ENCODE measurements at regions not wholly inside any gene's neighbourhood (a gene's known extent, or its start where the extent isn't known, plus 50 kb on each side); places are given as distances from the start of the nearest gene placed in this dataset.

GRCh38 chr10:3470191-3470590 is 297.6 kb upstream of the PITRM1 start:
- DNase-seq (ENCODE audit: low read depth) = peak; percentile 75
- in situ Hi-C loops (cut with HindIII; ENCODE audit: low pct_unique_long_range_greater_than_20kb, low sequenced_read_pairs) = no loop called here

GRCh38 chr10:3469639-3470020 is 297.0 kb upstream of the PITRM1 start:
- in situ Hi-C loops (cut with HindIII; ENCODE audit: low pct_unique_long_range_greater_than_20kb, low sequenced_read_pairs) = no loop called here
- DNase-seq (ENCODE audit: low read depth) = no peak

- in situ Hi-C loops (cut with HindIII; ENCODE audit: low pct_unique_long_range_greater_than_20kb, low sequenced_read_pairs) = no loop called here
- peak; percentile 81 for DNase-seq (ENCODE audit: low read depth)
These were observed 296.5 kb upstream of the PITRM1 start for GRCh38 chr10:3468919-3469638.

- in situ Hi-C loops (cut with HindIII; ENCODE audit: low pct_unique_long_range_greater_than_20kb, low sequenced_read_pairs) = no loop called here
- peak; percentile 100 for DNase-seq (ENCODE audit: low read depth)
These were observed 294.7 kb upstream of the PITRM1 start for GRCh38 chr10:3467052-3467951.

- no peak for DNase-seq (ENCODE audit: low read depth)
- in situ Hi-C loops (cut with HindIII; ENCODE audit: low pct_unique_long_range_greater_than_20kb, low sequenced_read_pairs) = no loop called here
These were observed 292.9 kb upstream of the PITRM1 start for GRCh38 chr10:3465406-3465891.

- DNase-seq (ENCODE audit: low read depth) = no peak
- in situ Hi-C loops (cut with HindIII; ENCODE audit: low pct_unique_long_range_greater_than_20kb, low sequenced_read_pairs) = no loop called here
These were observed 292.3 kb upstream of the PITRM1 start for GRCh38 chr10:3464760-3465405.

GRCh38 chr10:3460420-3461128 is 288.0 kb upstream of the PITRM1 start:
- no peak for DNase-seq (ENCODE audit: low read depth)
- in situ Hi-C loops (cut with HindIII; ENCODE audit: low pct_unique_long_range_greater_than_20kb, low sequenced_read_pairs) = no loop called here

- no peak for DNase-seq (ENCODE audit: low read depth)
- in situ Hi-C loops (cut with HindIII; ENCODE audit: low pct_unique_long_range_greater_than_20kb, low sequenced_read_pairs) = no loop called here
These were observed 283.1 kb upstream of the PITRM1 start for GRCh38 chr10:3455385-3456334.

GRCh38 chr10:3452683-3453361 is 280.2 kb upstream of the PITRM1 start:
- DNase-seq (ENCODE audit: low read depth) = no peak
- in situ Hi-C loops (cut with HindIII; ENCODE audit: low pct_unique_long_range_greater_than_20kb, low sequenced_read_pairs) = no loop called here

- no peak for DNase-seq (ENCODE audit: low read depth)
- in situ Hi-C loops (cut with HindIII; ENCODE audit: low pct_unique_long_range_greater_than_20kb, low sequenced_read_pairs) = no loop called here
These were observed 279.6 kb upstream of the PITRM1 start for GRCh38 chr10:3452173-3452626.

- no peak for DNase-seq (ENCODE audit: low read depth)
These were observed 279.1 kb upstream of the PITRM1 start for GRCh38 chr10:3451516-3452172.

GRCh38 chr10:3446221-3446620 is 273.6 kb upstream of the PITRM1 start:
- no peak for DNase-seq (ENCODE audit: low read depth)

More at GRCh38 chr10:3451516-3452172, 279.1 kb upstream of the PITRM1 start:
- in situ Hi-C loops (cut with HindIII; ENCODE audit: low pct_unique_long_range_greater_than_20kb, low sequenced_read_pairs) = no loop called here

GRCh38 chr10:3445648-3446047 is 273.1 kb upstream of the PITRM1 start:
- in situ Hi-C loops (cut with HindIII; ENCODE audit: low pct_unique_long_range_greater_than_20kb, low sequenced_read_pairs) = no loop called here
- DNase-seq (ENCODE audit: low read depth) = no peak

More at GRCh38 chr10:3446221-3446620, 273.6 kb upstream of the PITRM1 start:
- in situ Hi-C loops (cut with HindIII; ENCODE audit: low pct_unique_long_range_greater_than_20kb, low sequenced_read_pairs) = no loop called here

- in situ Hi-C loops (cut with HindIII; ENCODE audit: low pct_unique_long_range_greater_than_20kb, low sequenced_read_pairs) = no loop called here
- DNase-seq (ENCODE audit: low read depth) = no peak
These were observed 269.9 kb upstream of the PITRM1 start for GRCh38 chr10:3442451-3442990.

- in situ Hi-C loops (cut with HindIII; ENCODE audit: low pct_unique_long_range_greater_than_20kb, low sequenced_read_pairs) = no loop called here
- no peak for DNase-seq (ENCODE audit: low read depth)
These were observed 266.6 kb upstream of the PITRM1 start for GRCh38 chr10:3439183-3439582.

- in situ Hi-C loops (cut with HindIII; ENCODE audit: low pct_unique_long_range_greater_than_20kb, low sequenced_read_pairs) = no loop called here
- no peak for DNase-seq (ENCODE audit: low read depth)
These were observed 266.0 kb upstream of the PITRM1 start for GRCh38 chr10:3438606-3439005.

All from Caki2 (cell line).